Adrenal gland (tissue), 9 donors: ENCODE measurements at regions not wholly inside any gene's neighbourhood (a gene's known extent, or its start where the extent isn't known, plus 50 kb on each side); places are given as distances from the start of the nearest gene placed in this dataset.

Experiments
- DNase-seq, 7 donors: peaks; one replicate each; pipeline ENCODE4 v3.0.0-alpha.2; 2019 to 2020
- H3K27ac ChIP-seq, 5 donors: fragments of 200-600 bp; sonication (generic) in 4 of 5; 1 replicate in 3 of 5; 2 replicates in 2 of 5; pipeline versions ENCODE4 v1.5.1 to v1.8.0; 2016 to 2020; ENCODE audit warnings: mild to moderate bottlenecking in 1 of 5
- H3K27me3 ChIP-seq: fragments of 200-600 bp; 2 replicates; pipeline ENCODE4 v1.8.0; 2021
- H3K36me3 ChIP-seq, 2 donors: fragments of 200-600 bp; replicated peaks in 1 of 2; 1 replicate in 1 of 2; 2 replicates in 1 of 2; pipeline versions ENCODE4 v1.5.1 to v1.8.0; 2018 to 2022
- H3K4me1 ChIP-seq, 2 donors: fragments of 200-600 bp; replicated peaks in 1 of 2; 1 replicate in 1 of 2; 2 replicates in 1 of 2; pipeline versions ENCODE4 v1.5.1 to v1.8.0; 2018 to 2021
- H3K4me3 ChIP-seq, 4 donors: fragments of 200-600 bp; sonication (generic) in 3 of 4; one replicate each; pipeline ENCODE4 v1.5.1; 2016 to 2018
- H3K9me3 ChIP-seq, 3 donors: fragments of 200-600 bp; sonication (generic) in 1 of 3; replicated peaks in 1 of 3; 1 replicate in 2 of 3; 2 replicates in 1 of 3; pipeline versions ENCODE4 v1.5.1 to v1.8.0; 2016 to 2021
- CTCF ChIP-seq, 6 experiments: fragments of 450-650 bp in 4 of 6; fragments of 200-600 bp in 2 of 6; sonication (generic) in 1 of 6; IDR thresholded peaks; 1 replicate in 5 of 6; 2 replicates in 1 of 6; pipeline versions ENCODE4 v1.5.1 to v1.8.0; 2016 to 2021; ENCODE audit warnings: antibody characterized with exemption in 6 of 6, mild to moderate bottlenecking in 2 of 6, moderate library complexity in 1 of 6
- POLR2A ChIP-seq, 2 donors: fragments of 450-650 bp; IDR thresholded peaks; one replicate each; pipeline ENCODE4 v1.6.1; 2017; ENCODE audit warnings: antibody characterized with exemption in 2 of 2, mild to moderate bottlenecking in 2 of 2, moderate library complexity in 1 of 2
- WGBS, 4 donors: extraction: QIAGEN DNeasy Blood & Tissue Kit in 2 of 4; methylation state at CpG; one replicate each; pipeline versions ENCODE4 v1.1.5 to v1.1.7; 2013 to 2017; 5-methylcytosine and 5-hydroxymethylcytosine counted together
- intact Hi-C, 2 donors: fragments of 100-400 bp; cut with DNase I; formaldehyde crosslinking; loops; one replicate each; pipeline versions ENCODE4 v1.14.1 to v1.15.0; 2022 to 2023
- donor health status: healthy with polysubstance abuse.
- donor health status: Bipolar disorder and iron deficiency.
- donor health status: DM: yes; HTN: yes; CAD: no.
- donor health status: DM: no; HTN: no; CAD: no.
- donor health status: DM: no; HTN: no; CAD: no.

GRCh38 chr10:10438335-10439100 is 579.2 kb upstream of the CELF2 start:
- H3K9me3 ChIP-seq: no peaks in the 10 kb centered on the region
- no peak overlapping the region for H3K4me3 ChIP-seq
- H3K27ac ChIP-seq: no peak overlapping the region
- TF ChIP-seq POLR2A (IDR thresholded peaks at IDR 0.05) (no peak), CTCF (IDR thresholded peaks at IDR 0.05) (no peak)
- DNase-seq: no peak
- 28 to 40% (median 32%) methylated on average over 1 of the region's 1 CpG for WGBS, 4 donors
- H3K4me1 ChIP-seq: no peaks in the 10 kb centered on the region
- no peaks in the 10 kb centered on the region for H3K36me3 ChIP-seq
- no peaks in the 10 kb centered on the region for H3K27me3 ChIP-seq
- intact Hi-C loops: no loop called here

GRCh38 chr10:10456856-10457255 is 560.8 kb upstream of the CELF2 start:
- WGBS, 4 donors: 71 to 95% (median 79%) methylated on average over 2 of the region's 2 CpGs
- intact Hi-C loops: no loop called here
- H3K4me1 ChIP-seq: no peaks in the 10 kb centered on the region

GRCh38 chr10:10460451-10460850 is 557.2 kb upstream of the CELF2 start:
- no peak overlapping the region for H3K4me3 ChIP-seq
- H3K27ac ChIP-seq: no peak overlapping the region
- no peaks in the 10 kb centered on the region for H3K36me3 ChIP-seq
- no peaks in the 10 kb centered on the region for H3K27me3 ChIP-seq
- WGBS, 4 donors: 39 to 51% (median 45%) methylated on average over 1 of the region's 1 CpG
- no peak for TF ChIP-seq POLR2A (IDR thresholded peaks at IDR 0.05)
- no peak for TF ChIP-seq CTCF (IDR thresholded peaks at IDR 0.05)
- intact Hi-C loops: no loop called here
- no peaks in the 10 kb centered on the region for H3K9me3 ChIP-seq
- no peak for DNase-seq
- H3K4me1 ChIP-seq: no peaks in the 10 kb centered on the region

More at GRCh38 chr10:10456856-10457255, 560.8 kb upstream of the CELF2 start:
- Histone ChIP-seq H3K9me3 (peaks cover 0 to 6% (median 0%) of the 10 kb centered on the region in 3 donors), H3K4me3 (no peak overlapping the region), H3K27me3 (no peaks in the 10 kb centered on the region), H3K27ac (no peak overlapping the region), H3K36me3 (no peaks in the 10 kb centered on the region)
- no peak for TF ChIP-seq CTCF (IDR thresholded peaks at IDR 0.05)
- no peak for TF ChIP-seq POLR2A (IDR thresholded peaks at IDR 0.05)
- DNase-seq: no peak

GRCh38 chr10:10462151-10462941 is 555.3 kb upstream of the CELF2 start:
- Histone ChIP-seq H3K36me3 (no peaks in the 10 kb centered on the region), H3K4me1 (no peaks in the 10 kb centered on the region), H3K27me3 (no peaks in the 10 kb centered on the region), H3K27ac (no peak overlapping the region), H3K9me3 (no peaks in the 10 kb centered on the region), H3K4me3 (no peak overlapping the region)
- 80 to 88% (median 81%) methylated on average over 16 of the region's 16 CpGs for WGBS, 4 donors
- intact Hi-C loops: no loop called here
- no peak for DNase-seq
- TF ChIP-seq POLR2A (IDR thresholded peaks at IDR 0.05) (no peak), CTCF (IDR thresholded peaks at IDR 0.05) (no peak)
